OCI-LY7 (cell line): ENCODE measurements at regions not wholly inside any gene's neighbourhood (a gene's known extent, or its start where the extent isn't known, plus 50 kb on each side); places are given as distances from the start of the nearest gene placed in this dataset.

Source experiments
- BruUV-seq: library from RNA; stranded (reverse); fragments of 400-500 nt; replicated peaks from 2 replicates; lab custom pipeline; 2021; lab: Mats Ljungman, UMichigan
- CTCF ChIA-PET: fragments of 300-600 bp; sonication (Branson Sonifier 250); formaldehyde crosslinking; loops from one replicate; lab custom pipeline; 2022; ENCODE audit warnings: antibody characterized with exemption; ENCODE audit not compliant: unreplicated experiment; lab: Charles Lee
- POLR2A ChIA-PET: fragments of 300-600 bp; sonication (Branson Sonifier 250); formaldehyde crosslinking; loops from one replicate; lab custom pipeline; 2022; ENCODE audit warnings: antibody characterized with exemption; lab: Charles Lee
- DNase-seq: peaks from one replicate; pipeline ENCODE4 v3.0.0-alpha.2; 2015; ENCODE audit warnings: low spot score
- H2AFZ ChIP-seq: fragments of 200-600 bp; sonication (generic), shearing (Covaris generic); 2 replicates; pipeline ENCODE4 v1.6.1; 2014; ENCODE audit warnings: mild to moderate bottlenecking, antibody characterized with exemption, low read length, moderate library complexity
- H3K27ac ChIP-seq: fragments of 200-600 bp; sonication (generic); 2 replicates; pipeline ENCODE4 v1.5.1; 2014; ENCODE audit warnings: mixed run types, low read depth, mild to moderate bottlenecking, moderate library complexity, low read length, inconsistent platforms; ENCODE audit not compliant: poor library complexity, severe bottlenecking
- H3K36me3 ChIP-seq: fragments of 200-600 bp; sonication (generic); 2 replicates; pipeline ENCODE4 v1.6.1; 2014; ENCODE audit warnings: mild to moderate bottlenecking, antibody characterized with exemption, low read length, moderate library complexity, mixed read lengths; ENCODE audit not compliant: insufficient read depth
- H3K4me1 ChIP-seq: fragments of 200-600 bp; sonication (generic); 2 replicates; pipeline ENCODE4 v1.5.1; 2014; ENCODE audit warnings: mild to moderate bottlenecking, low read length; ENCODE audit not compliant: insufficient read depth, poor library complexity, severe bottlenecking
- H3K4me2 ChIP-seq: fragments of 200-600 bp; sonication (generic); 2 replicates; pipeline ENCODE4 v1.6.1; 2014; ENCODE audit warnings: mild to moderate bottlenecking, low read length
- H3K4me3 ChIP-seq: fragments of 200-600 bp; sonication (generic); 2 replicates; pipeline ENCODE4 v1.5.1; 2014; ENCODE audit warnings: mild to moderate bottlenecking, low read depth, low read length; ENCODE audit not compliant: poor library complexity, severe bottlenecking
- H3K79me2 ChIP-seq: fragments of 200-600 bp; sonication (generic); 2 replicates; pipeline ENCODE4 v1.6.1; 2016; ENCODE audit warnings: low read depth, mild to moderate bottlenecking, low read length, moderate library complexity, mixed read lengths; ENCODE audit not compliant: insufficient read depth
- H3K9me2 ChIP-seq: fragments of 200-600 bp; sonication (generic); 2 replicates; pipeline ENCODE4 v1.6.1; 2016; ENCODE audit warnings: mild to moderate bottlenecking, low read length, mixed read lengths; ENCODE audit not compliant: insufficient read depth
- H3K9me3 ChIP-seq: fragments of 200-600 bp; sonication (generic); 2 replicates; pipeline ENCODE4 v1.6.1; 2014; ENCODE audit warnings: mild to moderate bottlenecking, mixed run types, low read length, mixed read lengths
- H4K20me1 ChIP-seq: fragments of 200-600 bp; sonication (generic); 2 replicates; pipeline ENCODE4 v1.6.1; 2014; ENCODE audit warnings: mild to moderate bottlenecking, antibody characterized with exemption, low read length, moderate library complexity, mixed read lengths; ENCODE audit not compliant: insufficient read depth
- EZH2phosphoT487 ChIP-seq: fragments of 200-600 bp; sonication (generic); IDR thresholded peaks from 2 replicates; pipeline ENCODE4 v1.6.1; 2018; ENCODE audit warnings: low read depth, borderline replicate concordance, mild to moderate bottlenecking, mixed run types, antibody characterized with exemption, low read length, moderate library complexity, mixed read lengths
- intact Hi-C: fragments of 100-400 bp; cut with micrococcal nuclease; formaldehyde crosslinking; loops from one replicate; pipeline ENCODE4 v1.10.0; 2022; ENCODE audit not compliant: unreplicated experiment
- TF ChIP-seq, protein P1 (sequence below): fragments of 200-600 bp; sonication (generic); conservative IDR thresholded peaks from 2 replicates; pipeline ENCODE4 v1.5.1; 2014; ENCODE audit warnings: mild to moderate bottlenecking, antibody characterized with exemption, low read length, moderate library complexity, mixed read lengths

DNA sequence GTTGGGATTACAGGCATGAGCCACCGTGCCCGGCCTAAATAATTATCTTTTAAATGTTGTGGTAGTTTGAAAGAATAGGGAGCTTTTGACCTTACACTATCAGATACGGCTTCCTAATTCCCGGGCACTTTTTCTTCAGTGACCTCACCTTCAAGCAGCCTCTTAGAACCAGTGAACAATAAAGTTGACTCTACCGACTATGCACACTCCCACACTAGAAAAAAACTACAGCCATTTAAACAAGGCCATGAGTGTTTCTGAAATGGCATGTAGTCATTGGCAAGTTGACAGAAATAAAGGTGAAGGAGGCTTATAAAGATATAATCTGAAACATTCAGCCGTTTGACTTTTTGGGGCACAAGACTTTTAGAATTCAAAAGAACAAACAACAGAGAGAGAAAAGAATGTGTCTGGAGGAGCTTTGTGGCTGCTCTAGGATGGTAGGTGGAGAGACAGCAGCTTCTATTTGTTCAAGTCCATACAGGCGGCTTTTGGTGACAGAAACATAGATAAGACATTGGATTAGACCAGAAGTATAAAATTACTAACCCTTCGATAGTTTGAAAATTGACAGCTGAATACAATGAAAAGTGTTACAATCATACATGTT, 75.2 kb downstream of the GJA1 start:
- intact Hi-C loops, result no loop called here
- Histone ChIP-seq H3K4me3 (no peak overlapping the region), H3K27ac (no peak overlapping the region), H4K20me1 (no peaks in the 10 kb centered on the region), H2AFZ (no peak overlapping the region), H3K9me3 (no peaks in the 10 kb centered on the region), H3K79me2 (no peaks in the 10 kb centered on the region), H3K9me2 (no peaks in the 10 kb centered on the region), H3K4me1 (no peaks in the 10 kb centered on the region), H3K4me2 (no peak overlapping the region), H3K36me3 (no peaks in the 10 kb centered on the region)
- no peak for DNase-seq
- CTCF ChIA-PET, result no interaction called here
- no TSS peak for BruUV-seq
- TF ChIP-seq, protein P1, sequence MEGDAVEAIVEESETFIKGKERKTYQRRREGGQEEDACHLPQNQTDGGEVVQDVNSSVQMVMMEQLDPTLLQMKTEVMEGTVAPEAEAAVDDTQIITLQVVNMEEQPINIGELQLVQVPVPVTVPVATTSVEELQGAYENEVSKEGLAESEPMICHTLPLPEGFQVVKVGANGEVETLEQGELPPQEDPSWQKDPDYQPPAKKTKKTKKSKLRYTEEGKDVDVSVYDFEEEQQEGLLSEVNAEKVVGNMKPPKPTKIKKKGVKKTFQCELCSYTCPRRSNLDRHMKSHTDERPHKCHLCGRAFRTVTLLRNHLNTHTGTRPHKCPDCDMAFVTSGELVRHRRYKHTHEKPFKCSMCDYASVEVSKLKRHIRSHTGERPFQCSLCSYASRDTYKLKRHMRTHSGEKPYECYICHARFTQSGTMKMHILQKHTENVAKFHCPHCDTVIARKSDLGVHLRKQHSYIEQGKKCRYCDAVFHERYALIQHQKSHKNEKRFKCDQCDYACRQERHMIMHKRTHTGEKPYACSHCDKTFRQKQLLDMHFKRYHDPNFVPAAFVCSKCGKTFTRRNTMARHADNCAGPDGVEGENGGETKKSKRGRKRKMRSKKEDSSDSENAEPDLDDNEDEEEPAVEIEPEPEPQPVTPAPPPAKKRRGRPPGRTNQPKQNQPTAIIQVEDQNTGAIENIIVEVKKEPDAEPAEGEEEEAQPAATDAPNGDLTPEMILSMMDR, result no peak
- TF ChIP-seq EZH2phosphoT487, result no peak
- POLR2A ChIA-PET, result interaction anchor here (0.5 to 1.0 kb wide), 2 partner anchors 11 to 31 kb away, joined by 3 to 6 read pairs; no protein-coding TSS in a partner anchor

GRCh38 chr6:121515630-121516265, 80.3 kb downstream of the GJA1 start:
- H3K9me2 ChIP-seq, result no peaks in the 10 kb centered on the region
- no peak overlapping the region for H3K4me2 ChIP-seq
- no peak overlapping the region for H3K4me3 ChIP-seq
- H3K36me3 ChIP-seq, result no peaks in the 10 kb centered on the region
- H3K79me2 ChIP-seq, result no peaks in the 10 kb centered on the region
- H3K27ac ChIP-seq, result no peak overlapping the region
- H3K9me3 ChIP-seq, result no peaks in the 10 kb centered on the region
- DNase-seq, result no peak
- H2AFZ ChIP-seq, result no peak overlapping the region
- intact Hi-C loops, result no loop called here
- no peaks in the 10 kb centered on the region for H3K4me1 ChIP-seq
- CTCF ChIA-PET, result no interaction called here
- no peak for TF ChIP-seq EZH2phosphoT487
- TF ChIP-seq, protein P1, result no peak
- POLR2A ChIA-PET, result no interaction called here
- no TSS peak for BruUV-seq
- no peaks in the 10 kb centered on the region for H4K20me1 ChIP-seq

GRCh38 chr6:121516331-121516730, 80.9 kb downstream of the GJA1 start:
- POLR2A ChIA-PET, result no interaction called here
- Histone ChIP-seq H3K4me3 (no peak overlapping the region), H3K79me2 (no peaks in the 10 kb centered on the region), H3K4me2 (no peak overlapping the region), H4K20me1 (no peaks in the 10 kb centered on the region), H3K9me2 (no peaks in the 10 kb centered on the region), H3K36me3 (no peaks in the 10 kb centered on the region), H3K9me3 (no peaks in the 10 kb centered on the region), H3K4me1 (no peaks in the 10 kb centered on the region), H3K27ac (no peak overlapping the region), H2AFZ (no peak overlapping the region)
- intact Hi-C loops, result no loop called here
- CTCF ChIA-PET, result no interaction called here
- TF ChIP-seq, protein P1, result no peak
- no peak for TF ChIP-seq EZH2phosphoT487
- no TSS peak for BruUV-seq
- DNase-seq, result no peak
